IMR-90 (cell line): ENCODE measurements at regions not wholly inside any gene's neighbourhood (a gene's known extent, or its start where the extent isn't known, plus 50 kb on each side); places are given as distances from the start of the nearest gene placed in this dataset.
A peak's percentile ranks its signal among the peaks of the same experiment; 100 is the strongest.

Source experiments
- ATAC-seq: fragments of 200-7000 bp; cut with Tn5 transposase; 2 replicates; pipeline ENCODE4 v1.9.1; 2020; ENCODE audit warnings: low read depth, mild to moderate bottlenecking, moderate library complexity
- BruUV-seq: library from RNA; stranded (reverse); fragments of 400-500 nt; replicated peaks from 2 replicates; lab custom pipeline; 2021; lab: Mats Ljungman, UMichigan
- CTCF ChIA-PET: fragments of 300-600 bp; formaldehyde crosslinking; extraction: SDS; loops from one replicate; lab custom pipeline; 2021; ENCODE audit warnings: antibody characterized with exemption; lab: Yijun Ruan, JAX
- POLR2A ChIA-PET: fragments of 300-600 bp; sonication (Branson Sonifier 250); formaldehyde crosslinking; loops from one replicate; lab custom pipeline; 2022; ENCODE audit warnings: antibody characterized with exemption; ENCODE audit not compliant: unreplicated experiment; lab: Charles Lee
- DNase-seq: peaks from one replicate; pipeline ENCODE4 v3.0.0; 2013
- H2AFZ ChIP-seq: replicated peaks from 2 replicates; pipeline ENCODE3; 2013; ENCODE audit warnings: low read length, mild to moderate bottlenecking; ENCODE audit not compliant: poor library complexity
- H2AK5ac ChIP-seq: 2 replicates; pipeline ENCODE4 v1.6.1; 2013; ENCODE audit warnings: low read depth, low read length, inconsistent platforms
- H2AK9ac ChIP-seq: replicated peaks from 2 replicates; pipeline ENCODE3; 2013; ENCODE audit warnings: mild to moderate bottlenecking, low read depth, low read length, moderate library complexity; ENCODE audit not compliant: poor library complexity
- H2BK120ac ChIP-seq: 2 replicates; pipeline ENCODE4 v1.6.1; 2013; ENCODE audit warnings: low read depth, low read length, inconsistent platforms
- H2BK15ac ChIP-seq: 3 replicates; pipeline ENCODE4 v1.6.1; 2013; ENCODE audit warnings: low read depth, low read length, inconsistent platforms
- H2BK20ac ChIP-seq: 2 replicates; pipeline ENCODE4 v1.6.1; 2013; ENCODE audit warnings: low read depth, mild to moderate bottlenecking, inconsistent platforms, low read length, moderate library complexity
- H2BK5ac ChIP-seq: 2 replicates; pipeline ENCODE4 v1.6.1; 2013; ENCODE audit warnings: mild to moderate bottlenecking, low read depth, low read length, inconsistent platforms; ENCODE audit not compliant: poor library complexity, severe bottlenecking
- H3K14ac ChIP-seq: replicated peaks from 2 replicates; pipeline ENCODE4 v1.6.1; 2013; ENCODE audit warnings: low read depth, low read length, inconsistent platforms
- H3K18ac ChIP-seq: 2 replicates; pipeline ENCODE4 v1.6.1; 2013; ENCODE audit warnings: low read depth, low read length, control low read depth
- H3K23ac ChIP-seq: 2 replicates; pipeline ENCODE4 v1.6.1; 2013; ENCODE audit warnings: low read depth, low read length, inconsistent platforms
- H3K27ac ChIP-seq: 2 replicates; pipeline ENCODE4 v1.5.1; 2013; ENCODE audit warnings: mild to moderate bottlenecking, control low read depth, low read length; ENCODE audit not compliant: insufficient read depth
- H3K27me3 ChIP-seq: 2 replicates; pipeline ENCODE4 v1.6.1; 2013; ENCODE audit warnings: low read length; ENCODE audit not compliant: control insufficient read depth, insufficient read depth
- H3K36me3 ChIP-seq: 2 replicates; pipeline ENCODE4 v1.6.1; 2013; ENCODE audit warnings: low read length, mixed read lengths; ENCODE audit not compliant: control insufficient read depth, insufficient read depth
- H3K4ac ChIP-seq: 2 replicates; pipeline ENCODE4 v1.6.1; 2013; ENCODE audit warnings: low read depth, low read length, inconsistent platforms
- H3K4me1 ChIP-seq: 2 replicates; pipeline ENCODE4 v1.6.1; 2013; ENCODE audit warnings: low read length, mixed read lengths; ENCODE audit not compliant: control insufficient read depth, insufficient read depth
- H3K4me2 ChIP-seq: 2 replicates; pipeline ENCODE4 v1.6.1; 2013; ENCODE audit warnings: low read depth, mild to moderate bottlenecking, control low read depth, low read length, moderate library complexity
- H3K4me3 ChIP-seq: 2 replicates; pipeline ENCODE4 v1.5.1; 2013; ENCODE audit warnings: low read depth, mild to moderate bottlenecking, control low read depth, low read length, moderate library complexity; ENCODE audit not compliant: insufficient read depth
- H3K56ac ChIP-seq: 2 replicates; pipeline ENCODE4 v1.6.1; 2013; ENCODE audit warnings: low read length, inconsistent platforms; ENCODE audit not compliant: insufficient read depth; ENCODE audit errors: extremely low read depth
- H3K79me1 ChIP-seq, 2 experiments: 2 replicates each; pipeline ENCODE4 v1.6.1; 2013; ENCODE audit warnings: low read length in 2 of 2, inconsistent platforms in 1 of 2, low read depth in 1 of 2
- H3K9ac ChIP-seq: 2 replicates; pipeline ENCODE4 v1.6.1; 2013; ENCODE audit warnings: low read depth, low read length, control low read depth
- H3K9me1 ChIP-seq: 2 replicates; pipeline ENCODE4 v1.6.1; 2013; ENCODE audit warnings: low read length, inconsistent platforms; ENCODE audit not compliant: insufficient read depth
- H3K9me3 ChIP-seq: 2 replicates; pipeline ENCODE4 v1.6.1; 2013; ENCODE audit warnings: low read length; ENCODE audit not compliant: control insufficient read depth, insufficient read depth
- H4K20me1 ChIP-seq: 2 replicates; pipeline ENCODE4 v1.6.1; 2013; ENCODE audit warnings: low read length, inconsistent platforms; ENCODE audit not compliant: insufficient read depth
- H4K5ac ChIP-seq: 2 replicates; pipeline ENCODE4 v1.6.1; 2013; ENCODE audit warnings: mild to moderate bottlenecking, low read depth, low read length, control low read depth
- H4K8ac ChIP-seq, 2 experiments: 2 replicates each; pipeline ENCODE4 v1.6.1; 2013; ENCODE audit warnings: low read depth in 2 of 2, low read length in 2 of 2, control low read depth in 1 of 2, inconsistent platforms in 1 of 2
- H4K91ac ChIP-seq: 2 replicates; pipeline ENCODE4 v1.6.1; 2013; ENCODE audit warnings: low read depth, low read length, inconsistent platforms; ENCODE audit not compliant: insufficient read depth
- POLR2A ChIP-seq: IDR thresholded peaks from 2 replicates; pipeline ENCODE4 v1.6.1; 2012; ENCODE audit warnings: mild to moderate bottlenecking, low read depth, low read length
- dilution Hi-C: fragments of 300-500 bp; cut with HindIII; formaldehyde crosslinking; loops from one replicate; pipeline ENCODE4 v1.14.3; 2018; ENCODE audit warnings: low sequenced_read_pairs; ENCODE audit not compliant: unreplicated experiment
- in situ Hi-C: fragments of 300-500 bp; cut with MboI; formaldehyde crosslinking; loops from 3 replicates; pipeline ENCODE4 v1.14.3; 2019; ENCODE audit warnings: low sequenced_read_pairs, inconsistent platforms, mixed read lengths
- intact Hi-C: fragments of 100-400 bp; cut with micrococcal nuclease; formaldehyde crosslinking; loops from 2 replicates; pipeline ENCODE4 v1.10.0; 2022

GRCh38 chr21:27550287-27550686 is 583.4 kb upstream of the ADAMTS5 start:
- no peak overlapping the region for H2AK9ac ChIP-seq
- ChIA-PET POLR2A (no interaction called here), CTCF (no interaction called here)
- H3K4me2 ChIP-seq: no peak overlapping the region
- no peaks in the 10 kb centered on the region for H4K20me1 ChIP-seq
- no peak overlapping the region for H3K27ac ChIP-seq
- H2BK20ac ChIP-seq: no peak overlapping the region
- in situ Hi-C loops: loop anchor here (25.0 kb wide), 2 partner anchors 787 to 1187 kb away; no protein-coding TSS in a partner anchor
- TF ChIP-seq POLR2A: no peak
- H2BK15ac ChIP-seq: no peak overlapping the region
- H2AK5ac ChIP-seq: no peak overlapping the region
- no peak overlapping the region for H2BK120ac ChIP-seq
- DNase-seq (peak; percentile 37), ATAC-seq (peak; percentile 49)
- no TSS peak for BruUV-seq
- no peaks in the 10 kb centered on the region; the same call in 1 of the 2 replicates for H3K4me1 ChIP-seq
- peaks cover 11% of the 10 kb centered on the region for H3K9me3 ChIP-seq
- H3K23ac ChIP-seq: no peak overlapping the region
- H3K9ac ChIP-seq: no peak overlapping the region
- no peak overlapping the region for H4K91ac ChIP-seq
- peaks cover 1% of the 10 kb centered on the region; the same call in 1 of the 2 replicates for H3K36me3 ChIP-seq
- no peak overlapping the region for H4K8ac ChIP-seq
- no peak overlapping the region for H4K5ac ChIP-seq
- no peak overlapping the region for H3K56ac ChIP-seq
- H3K14ac ChIP-seq: no peak overlapping the region
- dilution Hi-C loops: no loop called here
- no peaks in the 10 kb centered on the region for H3K27me3 ChIP-seq
- no peak overlapping the region for H3K4me3 ChIP-seq
- no peak overlapping the region for H3K18ac ChIP-seq
- intact Hi-C loops: no loop called here
- H2BK5ac ChIP-seq: peak overlapping the region; percentile 5
- no peaks in the 10 kb centered on the region for H3K79me1 ChIP-seq
- no peak overlapping the region for H3K4ac ChIP-seq
- no peaks in the 10 kb centered on the region for H3K9me1 ChIP-seq
- no peak overlapping the region for H2AFZ ChIP-seq
